ENCODE measurements at regions not wholly inside any gene's neighbourhood (a gene's known extent, or its start where the extent isn't known, plus 50 kb on each side); places are given as distances from the start of the nearest gene placed in this dataset.

DNA sequence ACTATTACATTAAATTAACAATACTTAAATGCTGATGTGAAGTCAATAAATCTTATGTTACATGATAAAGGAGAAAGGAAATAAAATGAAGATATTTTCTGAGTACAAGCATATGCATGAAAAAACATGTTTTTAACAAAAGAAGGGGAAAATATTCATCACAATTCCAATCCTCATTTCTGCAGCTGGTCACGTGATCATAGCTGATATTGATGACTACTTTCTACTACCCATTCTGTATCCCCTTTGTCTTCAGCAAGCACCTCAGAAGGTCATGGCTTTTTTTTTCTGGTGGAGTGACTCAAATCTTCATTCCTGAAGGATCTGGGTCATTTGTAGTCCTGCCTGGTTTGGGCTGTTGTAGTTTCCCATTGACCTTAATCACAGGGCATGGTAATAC lies 90.9 kb downstream of the CDO1 start:
- TF ChIP-seq, protein P1, sequence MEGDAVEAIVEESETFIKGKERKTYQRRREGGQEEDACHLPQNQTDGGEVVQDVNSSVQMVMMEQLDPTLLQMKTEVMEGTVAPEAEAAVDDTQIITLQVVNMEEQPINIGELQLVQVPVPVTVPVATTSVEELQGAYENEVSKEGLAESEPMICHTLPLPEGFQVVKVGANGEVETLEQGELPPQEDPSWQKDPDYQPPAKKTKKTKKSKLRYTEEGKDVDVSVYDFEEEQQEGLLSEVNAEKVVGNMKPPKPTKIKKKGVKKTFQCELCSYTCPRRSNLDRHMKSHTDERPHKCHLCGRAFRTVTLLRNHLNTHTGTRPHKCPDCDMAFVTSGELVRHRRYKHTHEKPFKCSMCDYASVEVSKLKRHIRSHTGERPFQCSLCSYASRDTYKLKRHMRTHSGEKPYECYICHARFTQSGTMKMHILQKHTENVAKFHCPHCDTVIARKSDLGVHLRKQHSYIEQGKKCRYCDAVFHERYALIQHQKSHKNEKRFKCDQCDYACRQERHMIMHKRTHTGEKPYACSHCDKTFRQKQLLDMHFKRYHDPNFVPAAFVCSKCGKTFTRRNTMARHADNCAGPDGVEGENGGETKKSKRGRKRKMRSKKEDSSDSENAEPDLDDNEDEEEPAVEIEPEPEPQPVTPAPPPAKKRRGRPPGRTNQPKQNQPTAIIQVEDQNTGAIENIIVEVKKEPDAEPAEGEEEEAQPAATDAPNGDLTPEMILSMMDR (conservative IDR thresholded peaks at IDR 0.05) = no peak
- no peak for TF ChIP-seq EZH2 (IDR thresholded peaks at IDR 0.05; ENCODE audit: low read depth)

Data from PC-9 (cell line).